ENCODE measurements at regions not wholly inside any gene's neighbourhood (a gene's known extent, or its start where the extent isn't known, plus 50 kb on each side); places are given as distances from the start of the nearest gene placed in this dataset.

DNA sequence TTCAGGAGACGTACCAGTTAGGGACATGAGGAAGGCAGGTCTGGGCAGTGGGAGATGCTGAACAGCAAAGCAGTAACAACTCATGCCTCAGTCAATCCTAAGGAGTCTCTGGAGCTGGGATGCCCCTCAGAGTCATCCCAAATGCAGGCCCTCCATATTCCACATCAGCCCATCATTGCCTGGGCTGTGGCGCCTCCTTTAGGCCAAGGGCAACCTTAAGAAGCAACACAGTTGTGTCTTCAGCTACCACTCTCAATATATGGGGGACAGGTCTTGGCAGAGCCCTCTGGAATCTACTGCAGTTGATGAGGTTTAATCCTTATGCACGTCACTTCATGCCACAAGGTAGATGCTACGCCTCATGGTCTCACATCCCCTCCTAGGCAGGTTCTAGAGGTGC, 682.0 kb upstream of the RAB6C start:
- DNase-seq (ENCODE audit: low read depth in 2 of 2): no peak

GRCh38 chr2:129299338-129299737, 680.1 kb upstream of the RAB6C start:
- DNase-seq (ENCODE audit: low read depth in 2 of 2): no peak

DNA sequence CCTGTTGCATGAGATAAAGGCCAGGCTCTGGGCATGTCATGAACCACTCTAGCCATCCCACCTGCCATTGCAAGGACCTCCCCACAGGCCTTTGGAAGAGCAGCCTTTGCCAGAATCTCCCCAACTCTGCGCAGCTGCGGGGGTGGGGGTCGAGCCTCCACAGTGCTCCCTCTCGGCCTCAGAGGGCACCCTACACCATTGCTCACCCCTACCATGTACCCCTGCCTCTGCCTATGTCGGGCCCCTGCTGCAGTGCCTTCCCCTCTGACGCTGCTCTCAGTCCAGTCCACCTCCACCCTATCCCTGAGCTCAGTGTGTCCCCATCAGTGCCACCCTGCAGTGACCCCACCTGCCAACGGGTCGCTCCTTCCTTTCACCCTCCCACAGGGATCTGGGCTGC, 679.7 kb upstream of the RAB6C start:
- DNase-seq (ENCODE audit: low read depth in 2 of 2): no peak

GRCh38 chr2:129300456-129300855, 679.0 kb upstream of the RAB6C start:
- DNase-seq (ENCODE audit: low read depth in 2 of 2): no peak

DNA sequence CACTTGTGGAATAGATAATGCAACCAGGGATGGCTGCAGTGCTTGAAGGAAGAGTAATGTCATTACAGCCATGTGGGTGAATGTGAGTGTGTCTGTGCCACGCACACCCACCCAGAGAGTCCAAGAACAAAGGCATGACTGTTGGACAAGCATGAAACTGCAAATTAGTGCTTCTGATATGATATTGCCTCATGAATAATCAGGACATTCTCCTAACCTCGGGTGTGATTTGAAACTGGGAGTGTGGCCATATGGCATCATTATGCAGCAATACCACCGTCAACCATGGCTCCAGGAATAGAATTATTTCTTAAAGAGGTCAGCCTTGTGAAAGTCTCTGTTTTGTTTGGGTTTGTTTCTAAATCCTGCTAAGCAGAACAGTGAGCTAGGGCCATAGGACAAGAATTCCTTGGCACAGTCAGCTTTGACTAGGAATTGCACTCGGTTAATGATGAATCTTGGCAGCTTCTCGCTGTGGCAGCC, 678.0 kb upstream of the RAB6C start:
- no peak for DNase-seq (ENCODE audit: low read depth in 2 of 2)

DNA sequence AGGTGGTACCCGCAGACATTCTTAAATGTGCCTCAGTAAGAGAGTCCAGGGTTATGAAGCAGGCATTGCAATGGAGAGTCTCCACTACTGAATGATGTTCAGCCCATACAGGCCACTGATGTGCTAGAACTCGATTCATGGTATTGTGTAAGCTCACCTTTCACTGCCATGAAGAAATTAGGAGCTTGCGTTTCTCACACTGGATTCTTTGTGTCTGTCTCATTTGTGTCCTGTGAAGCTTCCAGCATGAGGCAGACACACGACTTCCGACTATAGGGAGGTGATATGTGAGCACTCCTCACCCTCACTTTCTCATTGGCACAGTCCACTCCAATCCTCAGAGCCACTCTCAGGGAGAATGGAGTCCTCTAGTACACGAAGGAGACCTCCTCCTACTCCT, 677.4 kb upstream of the RAB6C start:
- DNase-seq (ENCODE audit: low read depth in 2 of 2): no peak

- no peak for DNase-seq (ENCODE audit: low read depth in 2 of 2)
These were observed 676.8 kb upstream of the RAB6C start for GRCh38 chr2:129302561-129303183.

- DNase-seq (ENCODE audit: low read depth in 2 of 2): no peak
These were observed 665.3 kb upstream of the RAB6C start for GRCh38 chr2:129314120-129314519.

- DNase-seq (ENCODE audit: low read depth in 2 of 2): no peak
These were observed 660.7 kb upstream of the RAB6C start for GRCh38 chr2:129318581-129319421.

DNA sequence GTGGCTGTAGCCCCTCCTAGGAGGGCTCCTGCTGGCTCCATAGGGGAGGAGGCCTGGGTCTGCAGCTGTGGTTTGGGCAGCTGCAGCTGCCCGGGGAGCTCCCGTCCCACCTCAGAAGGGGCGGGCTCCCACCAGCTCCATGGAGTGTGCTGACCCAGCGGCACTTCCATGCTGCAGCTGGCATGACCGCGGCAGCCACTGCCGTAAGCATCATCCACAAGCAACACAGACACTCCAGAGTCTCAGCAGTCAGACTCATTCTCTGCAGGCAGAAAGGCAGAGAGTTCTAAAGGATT, 660.1 kb upstream of the RAB6C start:
- DNase-seq (ENCODE audit: low read depth in 2 of 2): no peak

GRCh38 chr2:129320288-129320687, 659.2 kb upstream of the RAB6C start:
- no peak for DNase-seq (ENCODE audit: low read depth in 2 of 2)

DNA sequence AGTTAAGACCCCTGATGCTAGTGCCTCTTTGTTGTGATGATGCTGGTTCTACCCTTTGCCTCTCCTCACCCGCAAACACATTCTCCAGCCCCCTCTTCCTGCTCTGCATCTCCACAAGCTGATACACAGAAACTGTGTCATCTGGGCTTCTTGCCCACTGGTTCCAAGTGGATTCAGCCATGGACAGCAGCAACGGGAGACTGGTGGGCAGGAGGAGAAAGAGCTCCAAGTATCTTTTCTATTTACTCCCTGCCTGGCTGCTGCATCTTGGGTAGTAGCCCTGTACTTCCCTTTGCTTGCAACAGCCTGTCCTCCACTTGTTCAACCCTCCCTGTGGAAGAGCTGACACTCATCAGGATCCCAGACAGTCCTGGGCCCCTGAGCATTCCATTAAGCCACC, 655.1 kb upstream of the RAB6C start:
- DNase-seq (ENCODE audit: low read depth in 2 of 2): no peak

GRCh38 chr2:129325151-129325550, 654.3 kb upstream of the RAB6C start:
- no peak for DNase-seq (ENCODE audit: low read depth in 2 of 2)

GRCh38 chr2:129329574-129329973, 649.9 kb upstream of the RAB6C start:
- no peak for DNase-seq (ENCODE audit: low read depth in 2 of 2)

DNA sequence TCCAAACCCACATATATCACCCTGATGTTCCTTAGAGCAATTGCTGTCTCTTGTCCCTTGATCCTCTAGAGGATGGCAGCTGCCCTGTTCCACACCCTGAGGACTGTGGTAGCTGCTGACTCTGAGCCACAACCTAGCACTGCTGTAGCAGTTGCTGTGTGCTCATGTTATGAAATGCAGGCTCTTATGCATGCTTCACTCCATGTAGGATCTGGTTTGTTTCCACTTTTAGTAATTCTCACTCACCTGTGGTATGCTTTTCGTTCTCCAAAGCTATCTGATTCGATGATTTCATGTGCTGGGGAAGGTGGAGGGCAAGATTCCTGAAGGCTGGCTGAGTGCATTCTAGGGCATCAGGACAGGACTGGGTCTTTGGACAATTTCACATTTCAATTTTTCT, 649.0 kb upstream of the RAB6C start:
- no peak for DNase-seq (ENCODE audit: low read depth in 2 of 2)

- DNase-seq (ENCODE audit: low read depth in 2 of 2): no peak
These were observed 647.8 kb upstream of the RAB6C start for GRCh38 chr2:129331638-129332037.

DNA sequence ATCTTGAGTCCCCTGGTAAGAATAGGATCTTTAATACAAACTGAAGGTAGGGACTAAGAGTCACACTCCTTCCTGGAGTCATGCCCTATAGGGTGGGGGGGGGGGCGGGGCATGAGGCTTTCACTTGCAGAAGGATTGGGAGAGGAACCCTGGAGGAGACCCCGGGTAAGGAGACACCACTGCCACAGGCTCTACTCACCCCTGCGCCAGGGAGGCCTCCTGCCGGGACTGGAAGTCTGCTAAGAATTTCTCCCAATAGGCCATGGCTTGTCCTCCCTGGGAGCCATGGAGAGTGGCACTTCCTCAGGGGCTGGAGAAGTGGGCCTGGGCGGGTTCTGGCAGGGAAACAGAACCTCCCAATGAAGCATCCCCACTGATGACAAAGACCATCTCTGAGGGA, 645.3 kb upstream of the RAB6C start:
- no peak for DNase-seq (ENCODE audit: low read depth in 2 of 2)

- no peak for DNase-seq (ENCODE audit: low read depth in 2 of 2)
These were observed 644.6 kb upstream of the RAB6C start for GRCh38 chr2:129334696-129335410.

- DNase-seq (ENCODE audit: low read depth in 2 of 2): no peak
These were observed 643.2 kb upstream of the RAB6C start for GRCh38 chr2:129336276-129336675.

GRCh38 chr2:129337076-129337475, 642.4 kb upstream of the RAB6C start:
- no peak for DNase-seq (ENCODE audit: low read depth in 2 of 2)

DNA sequence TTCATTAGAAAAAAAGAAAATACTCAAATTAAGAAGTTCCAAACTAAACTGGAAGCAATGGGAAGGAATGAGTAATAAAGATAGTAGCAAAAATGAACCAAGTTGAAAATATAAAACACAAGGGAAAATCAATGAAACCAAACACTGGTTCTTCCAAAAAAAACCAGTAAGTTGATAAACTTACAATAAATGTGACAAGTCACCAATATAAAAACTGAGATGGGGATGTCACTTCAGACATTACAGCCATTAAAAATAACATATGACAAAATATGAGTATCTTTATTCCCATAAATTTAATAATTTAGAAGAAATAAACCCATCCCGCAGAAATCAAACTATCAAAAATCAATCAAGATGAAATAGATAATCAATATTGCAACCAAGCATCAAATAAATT, 633.9 kb upstream of the RAB6C start:
- DNase-seq (ENCODE audit: low read depth in 2 of 2): no peak

GRCh38 chr2:129347486-129348217, 631.8 kb upstream of the RAB6C start:
- DNase-seq (ENCODE audit: low read depth in 2 of 2): no peak
